Psoas muscle (tissue), 7 donors: ENCODE measurements at regions not wholly inside any gene's neighbourhood (a gene's known extent, or its start where the extent isn't known, plus 50 kb on each side); places are given as distances from the start of the nearest gene placed in this dataset.

Experiments
- ATAC-seq, 4 donors: fragments of 200-7000 bp; cut with Tn5 transposase; one replicate each; pipeline ENCODE4 v1.9.1; 2020; ENCODE audit warnings: moderate library complexity in 3 of 4, mild to moderate bottlenecking in 2 of 4
- DNase-seq, 2 donors: peaks; one replicate each; pipeline ENCODE4 v3.0.0-alpha.2; 2020
- H3K27ac ChIP-seq: fragments of 200-600 bp; one replicate; pipeline ENCODE4 v1.8.0; 2022
- H3K27me3 ChIP-seq, 3 donors: fragments of 200-600 bp in 1 of 3; one replicate each; pipeline versions ENCODE4 v1.6.1 to v1.8.0; 2013 to 2022; ENCODE audit warnings: low read length in 2 of 3, mild to moderate bottlenecking in 2 of 3, moderate library complexity in 1 of 3; ENCODE audit not compliant: insufficient read depth in 3 of 3
- H3K36me3 ChIP-seq, 2 donors: fragments of 200-600 bp in 1 of 2; one replicate each; pipeline versions ENCODE4 v1.6.1 to v1.8.0; 2013 to 2022; ENCODE audit warnings: low read depth in 1 of 2, mild to moderate bottlenecking in 1 of 2, moderate library complexity in 1 of 2; ENCODE audit not compliant: insufficient read depth in 1 of 2
- H3K4me1 ChIP-seq: fragments of 200-600 bp; one replicate; pipeline ENCODE4 v1.8.0; 2022
- H3K4me3 ChIP-seq: fragments of 200-600 bp; one replicate; pipeline ENCODE4 v1.8.0; 2022; ENCODE audit warnings: mild to moderate bottlenecking
- H3K9me3 ChIP-seq: fragments of 200-600 bp; one replicate; pipeline ENCODE4 v1.8.0; 2022
- CTCF ChIP-seq: fragments of 200-600 bp; IDR thresholded peaks from one replicate; pipeline ENCODE4 v1.8.0; 2022; ENCODE audit warnings: antibody characterized with exemption
- WGBS, 3 donors: extraction: QIAGEN DNeasy Blood & Tissue Kit; methylation state at CpG; one replicate each; pipeline versions ENCODE4 v1.1.6 to v1.1.7; 2013; 5-methylcytosine and 5-hydroxymethylcytosine counted together
- intact Hi-C, 2 donors: fragments of 100-400 bp; cut with DNase I; formaldehyde crosslinking; loops; one replicate each; pipeline versions ENCODE4 v1.11.0 to v1.14.2; 2022
- donor health status: healthy with polysubstance abuse.
- donor health status: DM: no; HTN: no; CAD: no; lungs with moderate emphysema.
- donor health status: Bipolar disorder and iron deficiency.
- donor health status: healthy.
- donor health status: DM: yes; HTN: yes; CAD: no.
- donor health status: DM: no; HTN: no; CAD: no.
- donor health status: DM: yes; HTN: yes; CAD: no.

- DNase-seq (no peak), ATAC-seq (no peak)
- no peak overlapping the region for H3K27ac ChIP-seq
- intact Hi-C loops, result no loop called here
- no peak for TF ChIP-seq CTCF
- no peaks in the 10 kb centered on the region for H3K36me3 ChIP-seq
- 83 to 90% (median 88%) methylated on average over 7 of the region's 7 CpGs for WGBS, 3 donors
- no peaks in the 10 kb centered on the region for H3K4me1 ChIP-seq
- H3K4me3 ChIP-seq, result no peak overlapping the region
- H3K9me3 ChIP-seq, result no peaks in the 10 kb centered on the region
- H3K27me3 ChIP-seq, result peaks cover 0 to 4% (median 0%) of the 10 kb centered on the region in 3 donors
These were observed 117.4 kb upstream of the SH3BP4 start for GRCh38 chr2:234834228-234834923.

GRCh38 chr2:234830853-234831252 lies 121.0 kb upstream of the SH3BP4 start:
- intact Hi-C loops, result no loop called here
- DNase-seq, result no peak

GRCh38 chr2:234829074-234829455 lies 122.8 kb upstream of the SH3BP4 start:
- Histone ChIP-seq H3K36me3 (no peaks in the 10 kb centered on the region), H3K4me3 (no peak overlapping the region), H3K4me1 (no peaks in the 10 kb centered on the region), H3K27me3 (no peaks in the 10 kb centered on the region), H3K9me3 (no peaks in the 10 kb centered on the region), H3K27ac (no peak overlapping the region)
- DNase-seq (no peak), ATAC-seq (no peak)
- TF ChIP-seq CTCF, result no peak
- 61 to 80% (median 79%) methylated on average over 4 of the region's 4 CpGs for WGBS, 3 donors
- intact Hi-C loops, result no loop called here

More at GRCh38 chr2:234830853-234831252, 121.0 kb upstream of the SH3BP4 start:
- Histone ChIP-seq H3K9me3 (no peaks in the 10 kb centered on the region), H3K4me1 (no peaks in the 10 kb centered on the region), H3K36me3 (no peaks in the 10 kb centered on the region), H3K27ac (no peak overlapping the region), H3K4me3 (no peak overlapping the region), H3K27me3 (no peaks in the 10 kb centered on the region)
- WGBS, 3 donors, result 71 to 79% (median 72%) methylated on average over 2 of the region's 2 CpGs
- no peak for TF ChIP-seq CTCF
- ATAC-seq, result no peak

- DNase-seq (no peak), ATAC-seq (no peak)
- WGBS, 3 donors, result 80 to 85% (median 84%) methylated on average over 10 of the region's 10 CpGs
- H3K9me3 ChIP-seq, result no peaks in the 10 kb centered on the region
- no peaks in the 10 kb centered on the region for H3K36me3 ChIP-seq
- H3K4me3 ChIP-seq, result no peak overlapping the region
- H3K27ac ChIP-seq, result no peak overlapping the region
- H3K27me3 ChIP-seq, result no peaks in the 10 kb centered on the region
- no peaks in the 10 kb centered on the region for H3K4me1 ChIP-seq
- intact Hi-C loops, result no loop called here
- TF ChIP-seq CTCF, result no peak
These were observed 123.3 kb upstream of the SH3BP4 start for GRCh38 chr2:234828382-234829073.
